HepG2 (cell line): ENCODE measurements at regions not wholly inside any gene's neighbourhood (a gene's known extent, or its start where the extent isn't known, plus 50 kb on each side); places are given as distances from the start of the nearest gene placed in this dataset.

ENCODE experiments used
- CBFB ChIP-seq: sonication (generic); formaldehyde crosslinking; IDR thresholded peaks from 2 replicates; pipeline ENCODE4 v1.4.0; 2020; ENCODE audit warnings: missing genetic modification reagents
- CTCF ChIP-seq: sonication (generic); formaldehyde crosslinking; IDR thresholded peaks from 2 replicates; pipeline ENCODE4 v1.5.0; 2020; ENCODE audit warnings: mild to moderate bottlenecking, missing genetic modification reagents, moderate library complexity
- MYC ChIP-seq: sonication (generic); formaldehyde crosslinking; IDR thresholded peaks from 2 replicates; pipeline ENCODE4 v1.9.0; 2021; ENCODE audit warnings: missing genetic modification reagents, borderline replicate concordance
- NFATC3 ChIP-seq: sonication (generic); formaldehyde crosslinking; IDR thresholded peaks from 2 replicates; pipeline ENCODE4 v1.5.1; 2020; ENCODE audit warnings: mild to moderate bottlenecking, missing genetic modification reagents
- PHF5A ChIP-seq: IDR thresholded peaks from one replicate; pipeline ENCODE4 v1.6.1; 2018; ENCODE audit warnings: low read depth, missing genetic modification reagents; ENCODE audit not compliant: unreplicated experiment
- RXRA ChIP-seq: sonication (generic); formaldehyde crosslinking; IDR thresholded peaks from 2 replicates; pipeline ENCODE4 v1.5.1; 2020; ENCODE audit warnings: missing genetic modification reagents
- ZNF737 ChIP-seq: sonication (generic); formaldehyde crosslinking; IDR thresholded peaks from 2 replicates; pipeline ENCODE4 v1.5.0; 2020; ENCODE audit warnings: missing genetic modification reagents, mild to moderate bottlenecking, borderline replicate concordance

GRCh38 chr10:2463316-2463715, 604.0 kb upstream of the PFKP start:
- TF ChIP-seq MYC (CRISPR knock-in tag) = no peak
- no peak for TF ChIP-seq CBFB (CRISPR knock-in tag)
- TF ChIP-seq PHF5A (CRISPR knock-in tag) = no peak
- no peak for TF ChIP-seq ZNF737 (CRISPR knock-in tag)
- no peak for TF ChIP-seq RXRA
- TF ChIP-seq CTCF = no peak
- TF ChIP-seq NFATC3 (CRISPR knock-in tag) = no peak
